Ishikawa (cell line): ENCODE measurements at regions not wholly inside any gene's neighbourhood (a gene's known extent, or its start where the extent isn't known, plus 50 kb on each side); places are given as distances from the start of the nearest gene placed in this dataset.

Experiments used
- CEBPB ChIP-seq: IDR thresholded peaks from 2 replicates; pipeline ENCODE4 v1.6.1; 2012
- CREB1 ChIP-seq: IDR thresholded peaks from 2 replicates; pipeline ENCODE4 v1.6.1; 2012; ENCODE audit warnings: low read depth
- EGR1 ChIP-seq: IDR thresholded peaks from 2 replicates; pipeline ENCODE4 v1.6.1; 2012
- EP300 ChIP-seq: IDR thresholded peaks from 2 replicates; pipeline ENCODE4 v1.6.1; 2012; ENCODE audit warnings: borderline replicate concordance
- FOXM1 ChIP-seq: IDR thresholded peaks from 2 replicates; pipeline ENCODE4 v1.6.1; 2012; ENCODE audit warnings: low read depth, borderline replicate concordance
- MAX ChIP-seq: IDR thresholded peaks from 2 replicates; pipeline ENCODE4 v1.6.1; 2012
- NFIC ChIP-seq: IDR thresholded peaks from 2 replicates; pipeline ENCODE4 v1.6.1; 2012
- RAD21 ChIP-seq: IDR thresholded peaks from 2 replicates; pipeline ENCODE4 v1.6.1; 2012; ENCODE audit warnings: low read depth
- REST ChIP-seq: IDR thresholded peaks from 2 replicates; pipeline ENCODE4 v1.6.1; 2012; ENCODE audit warnings: low read depth, mild to moderate bottlenecking
- TAF1 ChIP-seq: IDR thresholded peaks from 2 replicates; pipeline ENCODE4 v1.6.1; 2012; ENCODE audit warnings: low read depth, mild to moderate bottlenecking
- TCF12 ChIP-seq: IDR thresholded peaks from 2 replicates; pipeline ENCODE4 v1.6.1; 2012; ENCODE audit warnings: low read depth
- TEAD4 ChIP-seq: IDR thresholded peaks from 2 replicates; pipeline ENCODE4 v1.6.1; 2012
- USF1 ChIP-seq: IDR thresholded peaks from 2 replicates; pipeline ENCODE4 v1.6.1; 2012
- YY1 ChIP-seq: IDR thresholded peaks from 2 replicates; pipeline ENCODE4 v1.6.1; 2012; ENCODE audit warnings: low read depth
- ZBTB7A ChIP-seq: IDR thresholded peaks from 2 replicates; pipeline ENCODE4 v1.6.1; 2012; ENCODE audit warnings: low read depth

- TF ChIP-seq CEBPB (no peak), RAD21 (no peak), NFIC (no peak), FOXM1 (no peak), ZBTB7A (no peak), TEAD4 (no peak), TCF12 (no peak), EGR1 (no peak), REST (no peak), EP300 (no peak), TAF1 (no peak), YY1 (no peak)
Observed at GRCh38 chr2:16570516-16570915, 95.1 kb downstream of the CYRIA start.

GRCh38 chr2:16568998-16569784 lies 96.4 kb downstream of the CYRIA start:
- TF ChIP-seq CEBPB (no peak), NFIC (no peak), USF1 (no peak), ZBTB7A (no peak), TEAD4 (no peak), TAF1 (no peak), TCF12 (no peak), RAD21 (no peak), MAX (no peak), YY1 (no peak), EP300 (no peak), FOXM1 (no peak), EGR1 (no peak)

- TF ChIP-seq TAF1 (no peak), TEAD4 (no peak), REST (no peak), TCF12 (no peak), CREB1 (no peak), RAD21 (no peak), YY1 (no peak), CEBPB (no peak), MAX (no peak), EGR1 (no peak), FOXM1 (no peak), EP300 (no peak), ZBTB7A (no peak)
Observed at GRCh38 chr2:16566701-16567100, 98.9 kb downstream of the CYRIA start.

- TF ChIP-seq REST: no peak
- no peak for TF ChIP-seq EGR1
- TF ChIP-seq CREB1: no peak
- no peak for TF ChIP-seq TEAD4
- no peak for TF ChIP-seq TAF1
- no peak for TF ChIP-seq NFIC
- TF ChIP-seq CEBPB: no peak
- TF ChIP-seq TCF12: no peak
- TF ChIP-seq FOXM1: no peak
- no peak for TF ChIP-seq ZBTB7A
- TF ChIP-seq EP300: no peak
- TF ChIP-seq USF1: no peak
- TF ChIP-seq YY1: no peak
- TF ChIP-seq MAX: no peak
- no peak for TF ChIP-seq RAD21
Observed at GRCh38 chr2:16565481-16565880, 100.2 kb downstream of the CYRIA start.
